Umbilical cord (tissue), 1 donor: ENCODE measurements at regions not wholly inside any gene's neighbourhood (a gene's known extent, or its start where the extent isn't known, plus 50 kb on each side); places are given as distances from the start of the nearest gene placed in this dataset.
"Not testable (repeated sequence)": the region's sequence is repeated elsewhere in the genome, so short reads cannot be mapped to it uniquely, and the experiment has no call there.

ENCODE experiments used
- DNase-seq: peaks from one replicate; pipeline ENCODE4 v3.0.0-alpha.2; 2015; ENCODE audit warnings: low spot score

- DNase-seq: no peak
These were observed 60.8 kb upstream of the NAMPT start for GRCh38 chr7:106345421-106346166.

- DNase-seq: no peak
These were observed 60.1 kb upstream of the NAMPT start for GRCh38 chr7:106344861-106345260.

- DNase-seq: no peak
These were observed 59.4 kb upstream of the NAMPT start for GRCh38 chr7:106344211-106344610.

GRCh38 chr7:106342049-106342448, 57.3 kb upstream of the NAMPT start:
- not testable (repeated sequence) for DNase-seq

GRCh38 chr7:106340247-106340596, 55.4 kb upstream of the NAMPT start:
- not testable (repeated sequence) for DNase-seq

GRCh38 chr7:106339513-106340246, 54.9 kb upstream of the NAMPT start:
- no peak for DNase-seq

GRCh38 chr7:106337754-106338153, 53.0 kb upstream of the NAMPT start:
- DNase-seq: no peak

GRCh38 chr7:106335814-106336213, 51.0 kb upstream of the NAMPT start:
- no peak for DNase-seq
